ENCODE measurements at regions not wholly inside any gene's neighbourhood (a gene's known extent, or its start where the extent isn't known, plus 50 kb on each side); places are given as distances from the start of the nearest gene placed in this dataset.
A peak's percentile ranks its signal among the peaks of the same experiment; 100 is the strongest.

GRCh38 chr19:27881213-27881612, 1331.7 kb downstream of the UQCRFS1 start:
- H3K79me2 ChIP-seq (ENCODE audit: insufficient read depth, low read length): no peaks in the 10 kb centered on the region
- H2AFZ ChIP-seq (ENCODE audit: low read length): no peak overlapping the region
- TF ChIP-seq CTCF (IDR thresholded peaks at IDR 0.05; ENCODE audit: extremely low read depth, low read depth, low read length): no peak
- no peaks in the 10 kb centered on the region for H3K27me3 ChIP-seq (ENCODE audit: insufficient read depth, low read length)
- no peaks in the 10 kb centered on the region for H4K20me1 ChIP-seq (ENCODE audit: insufficient read depth, low read length)
- H3K9me3 ChIP-seq (ENCODE audit: low read depth, low read length): no peaks in the 10 kb centered on the region
- H3K4me3 ChIP-seq (ENCODE audit: insufficient read depth, low read length): no peak overlapping the region
- DNase-seq (ENCODE audit: insufficient read length, low spot score, missing footprints): no peak
- H3K27ac ChIP-seq (ENCODE audit: low read depth, low read length): no peak overlapping the region
- no peaks in the 10 kb centered on the region for H3K36me3 ChIP-seq (ENCODE audit: insufficient read depth, low read length)
- no peak overlapping the region for H3K4me2 ChIP-seq (ENCODE audit: insufficient read depth, low read length)
- H3K4me1 ChIP-seq (ENCODE audit: insufficient read depth, low read length): no peaks in the 10 kb centered on the region

GRCh38 chr19:27876976-27877512, 1335.9 kb downstream of the UQCRFS1 start:
- no peaks in the 10 kb centered on the region for H3K4me1 ChIP-seq (ENCODE audit: insufficient read depth, low read length)
- H3K9me3 ChIP-seq (ENCODE audit: low read depth, low read length): peaks cover 4% of the 10 kb centered on the region
- no peak for TF ChIP-seq CTCF (IDR thresholded peaks at IDR 0.05; ENCODE audit: extremely low read depth, low read depth, low read length)
- H3K79me2 ChIP-seq (ENCODE audit: insufficient read depth, low read length): no peaks in the 10 kb centered on the region
- H4K20me1 ChIP-seq (ENCODE audit: insufficient read depth, low read length): no peaks in the 10 kb centered on the region
- H3K27me3 ChIP-seq (ENCODE audit: insufficient read depth, low read length): no peaks in the 10 kb centered on the region
- DNase-seq (ENCODE audit: insufficient read length, low spot score, missing footprints): peak; percentile 8
- H3K4me3 ChIP-seq (ENCODE audit: insufficient read depth, low read length): no peak overlapping the region
- no peak overlapping the region for H3K27ac ChIP-seq (ENCODE audit: low read depth, low read length)
- no peaks in the 10 kb centered on the region for H3K36me3 ChIP-seq (ENCODE audit: insufficient read depth, low read length)
- no peak overlapping the region for H2AFZ ChIP-seq (ENCODE audit: low read length)
- no peak overlapping the region for H3K4me2 ChIP-seq (ENCODE audit: insufficient read depth, low read length)

GRCh38 chr19:27876489-27876888, 1336.5 kb downstream of the UQCRFS1 start:
- no peaks in the 10 kb centered on the region for H4K20me1 ChIP-seq (ENCODE audit: insufficient read depth, low read length)
- H3K4me2 ChIP-seq (ENCODE audit: insufficient read depth, low read length): no peak overlapping the region
- no peak overlapping the region for H2AFZ ChIP-seq (ENCODE audit: low read length)
- DNase-seq (ENCODE audit: insufficient read length, low spot score, missing footprints): no peak
- no peaks in the 10 kb centered on the region for H3K36me3 ChIP-seq (ENCODE audit: insufficient read depth, low read length)
- peaks cover 4% of the 10 kb centered on the region for H3K9me3 ChIP-seq (ENCODE audit: low read depth, low read length)
- no peaks in the 10 kb centered on the region for H3K27me3 ChIP-seq (ENCODE audit: insufficient read depth, low read length)
- H3K4me3 ChIP-seq (ENCODE audit: insufficient read depth, low read length): no peak overlapping the region
- no peak overlapping the region for H3K27ac ChIP-seq (ENCODE audit: low read depth, low read length)
- H3K79me2 ChIP-seq (ENCODE audit: insufficient read depth, low read length): no peaks in the 10 kb centered on the region
- TF ChIP-seq CTCF (IDR thresholded peaks at IDR 0.05; ENCODE audit: extremely low read depth, low read depth, low read length): no peak
- H3K4me1 ChIP-seq (ENCODE audit: insufficient read depth, low read length): no peaks in the 10 kb centered on the region

GRCh38 chr19:27872370-27872769, 1340.6 kb downstream of the UQCRFS1 start:
- no peak for TF ChIP-seq CTCF (IDR thresholded peaks at IDR 0.05; ENCODE audit: extremely low read depth, low read depth, low read length)
- no peaks in the 10 kb centered on the region for H3K36me3 ChIP-seq (ENCODE audit: insufficient read depth, low read length)
- H3K27ac ChIP-seq (ENCODE audit: low read depth, low read length): no peak overlapping the region
- H3K27me3 ChIP-seq (ENCODE audit: insufficient read depth, low read length): no peaks in the 10 kb centered on the region
- no peak overlapping the region for H3K4me2 ChIP-seq (ENCODE audit: insufficient read depth, low read length)
- no peaks in the 10 kb centered on the region for H4K20me1 ChIP-seq (ENCODE audit: insufficient read depth, low read length)
- H3K79me2 ChIP-seq (ENCODE audit: insufficient read depth, low read length): no peaks in the 10 kb centered on the region
- no peaks in the 10 kb centered on the region for H3K4me1 ChIP-seq (ENCODE audit: insufficient read depth, low read length)
- no peak overlapping the region for H3K4me3 ChIP-seq (ENCODE audit: insufficient read depth, low read length)
- no peak for DNase-seq (ENCODE audit: insufficient read length, low spot score, missing footprints)
- peaks cover 4% of the 10 kb centered on the region for H3K9me3 ChIP-seq (ENCODE audit: low read depth, low read length)
- H2AFZ ChIP-seq (ENCODE audit: low read length): no peak overlapping the region

Measured in osteoblast (primary cell).